GM23248 (cell line): ENCODE measurements at regions not wholly inside any gene's neighbourhood (a gene's known extent, or its start where the extent isn't known, plus 50 kb on each side); places are given as distances from the start of the nearest gene placed in this dataset.

ENCODE experiments used
- EZH2 ChIP-seq: fragments of 200-600 bp; sonication (generic); IDR thresholded peaks from 2 replicates; pipeline ENCODE4 v1.6.1; 2018; ENCODE audit warnings: antibody characterized with exemption, mild to moderate bottlenecking; ENCODE audit not compliant: insufficient read depth, poor library complexity, severe bottlenecking
- EZH2phosphoT487 ChIP-seq: fragments of 200-600 bp; sonication (generic); IDR thresholded peaks from 2 replicates; pipeline ENCODE4 v1.6.1; 2018; ENCODE audit warnings: antibody characterized with exemption, moderate library complexity, mild to moderate bottlenecking, low read depth; ENCODE audit not compliant: insufficient read depth

GRCh38 chr9:88072831-88073375 lies 65.4 kb downstream of the SPATA31C2 start:
- no peak for TF ChIP-seq EZH2phosphoT487
- TF ChIP-seq EZH2, result no peak
